ENCODE measurements at regions not wholly inside any gene's neighbourhood (a gene's known extent, or its start where the extent isn't known, plus 50 kb on each side); places are given as distances from the start of the nearest gene placed in this dataset.
A peak's percentile ranks its signal among the peaks of the same experiment; 100 is the strongest.
"Not testable (repeated sequence)": the region's sequence is repeated elsewhere in the genome, so short reads cannot be mapped to it uniquely, and the experiment has no call there.

- no peak for TF ChIP-seq CTCF (IDR thresholded peaks at IDR 0.05; ENCODE audit: low read depth, low read length, missing control alignments)
- DNase-seq (ENCODE audit: low read depth) = no peak
- H3K4me3 ChIP-seq (ENCODE audit: low read depth, low read length) = no peak overlapping the region
Measured at GRCh38 chr1:143619851-143620250, 351.9 kb downstream of the FAM72C start.

- no peak for DNase-seq (ENCODE audit: low read depth)
- peak; percentile 22 for TF ChIP-seq CTCF (IDR thresholded peaks at IDR 0.05; ENCODE audit: low read depth, low read length, missing control alignments)
- H3K4me3 ChIP-seq (ENCODE audit: low read depth, low read length) = no peak overlapping the region
Measured at GRCh38 chr1:143611159-143611558, 360.6 kb downstream of the FAM72C start.

GRCh38 chr1:143610196-143610595 lies 361.6 kb downstream of the FAM72C start:
- TF ChIP-seq CTCF (IDR thresholded peaks at IDR 0.05; ENCODE audit: low read depth, low read length, missing control alignments) = no peak
- no peak overlapping the region for H3K4me3 ChIP-seq (ENCODE audit: low read depth, low read length)
- no peak for DNase-seq (ENCODE audit: low read depth)

GRCh38 chr1:143604887-143605286 lies 366.9 kb downstream of the FAM72C start:
- DNase-seq (ENCODE audit: low read depth) = no peak
- no peak for TF ChIP-seq CTCF (IDR thresholded peaks at IDR 0.05; ENCODE audit: low read depth, low read length, missing control alignments)
- H3K4me3 ChIP-seq (ENCODE audit: low read depth, low read length) = no peak overlapping the region

GRCh38 chr1:143584508-143584907 lies 387.3 kb downstream of the FAM72C start:
- no peak for DNase-seq (ENCODE audit: low read depth)
- H3K4me3 ChIP-seq (ENCODE audit: low read depth, low read length) = no peak overlapping the region
- no peak for TF ChIP-seq CTCF (IDR thresholded peaks at IDR 0.05; ENCODE audit: low read depth, low read length, missing control alignments)

- H3K4me3 ChIP-seq (ENCODE audit: low read depth, low read length) = no peak overlapping the region
- no peak for TF ChIP-seq CTCF (IDR thresholded peaks at IDR 0.05; ENCODE audit: low read depth, low read length, missing control alignments)
- DNase-seq (ENCODE audit: low read depth) = no peak
Measured at GRCh38 chr1:143574891-143575520, 396.8 kb downstream of the FAM72C start.

- H3K4me3 ChIP-seq (ENCODE audit: low read depth, low read length); DNase-seq (ENCODE audit: low read depth): not testable (repeated sequence)
Measured at GRCh38 chr1:143572661-143573060, 399.1 kb downstream of the FAM72C start.

GRCh38 chr1:143563761-143564160 lies 408.0 kb downstream of the FAM72C start:
- not testable (repeated sequence) for DNase-seq (ENCODE audit: low read depth); H3K4me3 ChIP-seq (ENCODE audit: low read depth, low read length)

All from GM12864 (cell line).